SK-N-SH (cell line): ENCODE measurements at regions not wholly inside any gene's neighbourhood (a gene's known extent, or its start where the extent isn't known, plus 50 kb on each side); places are given as distances from the start of the nearest gene placed in this dataset.

Experiments
- POLR2AphosphoS5 ChIP-seq: IDR thresholded peaks from 2 replicates; pipeline ENCODE4 v1.6.1; 2012; ENCODE audit warnings: low read depth, low read length
- SIN3A ChIP-seq: IDR thresholded peaks from 2 replicates; pipeline ENCODE4 v1.6.1; 2012; ENCODE audit warnings: low read depth, mild to moderate bottlenecking, low read length, moderate library complexity, borderline replicate concordance
- TF ChIP-seq, protein P1 (sequence below): fragments of 200-600 bp; sonication (generic); IDR thresholded peaks from 2 replicates; pipeline ENCODE4 v1.6.1; 2017; ENCODE audit warnings: antibody characterized with exemption, mild to moderate bottlenecking, moderate library complexity

DNA sequence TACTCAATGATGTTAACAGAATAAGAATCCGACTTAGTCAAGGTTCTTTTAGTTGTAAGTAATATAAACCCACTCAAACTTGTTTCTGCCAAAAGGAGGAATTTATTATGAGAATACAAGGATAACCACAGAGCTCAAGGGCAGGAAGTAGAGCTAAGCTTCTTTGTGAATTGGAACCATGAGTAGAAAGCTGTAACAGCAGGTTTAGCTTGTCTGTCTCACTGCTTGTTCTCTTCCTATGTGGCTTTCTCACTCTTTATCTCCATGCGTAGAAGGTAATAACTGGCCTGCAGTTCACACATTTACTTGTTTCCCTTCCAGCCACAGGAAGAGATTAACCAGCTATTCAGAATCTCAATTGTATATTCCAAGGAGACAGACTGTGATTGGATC, 378.3 kb downstream of the PPP1R2C start:
- TF ChIP-seq POLR2AphosphoS5 (no peak), SIN3A (no peak)
- TF ChIP-seq, protein P1, sequence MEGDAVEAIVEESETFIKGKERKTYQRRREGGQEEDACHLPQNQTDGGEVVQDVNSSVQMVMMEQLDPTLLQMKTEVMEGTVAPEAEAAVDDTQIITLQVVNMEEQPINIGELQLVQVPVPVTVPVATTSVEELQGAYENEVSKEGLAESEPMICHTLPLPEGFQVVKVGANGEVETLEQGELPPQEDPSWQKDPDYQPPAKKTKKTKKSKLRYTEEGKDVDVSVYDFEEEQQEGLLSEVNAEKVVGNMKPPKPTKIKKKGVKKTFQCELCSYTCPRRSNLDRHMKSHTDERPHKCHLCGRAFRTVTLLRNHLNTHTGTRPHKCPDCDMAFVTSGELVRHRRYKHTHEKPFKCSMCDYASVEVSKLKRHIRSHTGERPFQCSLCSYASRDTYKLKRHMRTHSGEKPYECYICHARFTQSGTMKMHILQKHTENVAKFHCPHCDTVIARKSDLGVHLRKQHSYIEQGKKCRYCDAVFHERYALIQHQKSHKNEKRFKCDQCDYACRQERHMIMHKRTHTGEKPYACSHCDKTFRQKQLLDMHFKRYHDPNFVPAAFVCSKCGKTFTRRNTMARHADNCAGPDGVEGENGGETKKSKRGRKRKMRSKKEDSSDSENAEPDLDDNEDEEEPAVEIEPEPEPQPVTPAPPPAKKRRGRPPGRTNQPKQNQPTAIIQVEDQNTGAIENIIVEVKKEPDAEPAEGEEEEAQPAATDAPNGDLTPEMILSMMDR = no peak
